GM19239 (cell line): ENCODE measurements at regions not wholly inside any gene's neighbourhood (a gene's known extent, or its start where the extent isn't known, plus 50 kb on each side); places are given as distances from the start of the nearest gene placed in this dataset.
"Not testable (repeated sequence)": the region's sequence is repeated elsewhere in the genome, so short reads cannot be mapped to it uniquely, and the experiment has no call there.

ENCODE experiments used
- DNase-seq: peaks from one replicate; pipeline ENCODE4 v3.0.0; 2011; ENCODE audit warnings: low spot score; ENCODE audit not compliant: insufficient read length
- FAIRE-seq: peaks from 2 replicates; lab custom pipeline; 2011; peaks lifted over from hg19 to GRCh38; lab: Jason Lieb, UNC

GRCh38 chr10:52472406-52473146 lies 158.5 kb downstream of the DKK1 start:
- no peak for DNase-seq
- no peak for FAIRE-seq

GRCh38 chr10:52474265-52474664 lies 160.2 kb downstream of the DKK1 start:
- FAIRE-seq, result no peak
- DNase-seq, result no peak

- FAIRE-seq, result no peak
Measured at GRCh38 chr10:52477305-52477704, 163.2 kb downstream of the DKK1 start.

GRCh38 chr10:52479567-52479966 lies 165.5 kb downstream of the DKK1 start:
- DNase-seq (no peak), FAIRE-seq (no peak)

More at GRCh38 chr10:52477305-52477704, 163.2 kb downstream of the DKK1 start:
- no peak for DNase-seq

- no peak for DNase-seq
- FAIRE-seq, result no peak
Measured at GRCh38 chr10:52481986-52482555, 168.0 kb downstream of the DKK1 start.

- no peak for FAIRE-seq
- DNase-seq, result no peak
Measured at GRCh38 chr10:52483587-52483986, 169.5 kb downstream of the DKK1 start.

- DNase-seq (no peak), FAIRE-seq (no peak)
Measured at GRCh38 chr10:52484206-52485065, 170.4 kb downstream of the DKK1 start.

GRCh38 chr10:52485462-52485861 lies 171.4 kb downstream of the DKK1 start:
- FAIRE-seq (no peak), DNase-seq (no peak)

GRCh38 chr10:52486840-52487611 lies 172.9 kb downstream of the DKK1 start:
- no peak for FAIRE-seq
- DNase-seq, result no peak

GRCh38 chr10:52488606-52489485 lies 174.8 kb downstream of the DKK1 start:
- DNase-seq (no peak), FAIRE-seq (no peak)

GRCh38 chr10:52491246-52491995 lies 177.3 kb downstream of the DKK1 start:
- DNase-seq (no peak), FAIRE-seq (no peak)

GRCh38 chr10:52499281-52499680 lies 185.2 kb downstream of the DKK1 start:
- FAIRE-seq, result no peak
- DNase-seq, result no peak

- FAIRE-seq (no peak), DNase-seq (no peak)
Measured at GRCh38 chr10:52500476-52500875, 186.4 kb downstream of the DKK1 start.

GRCh38 chr10:52502237-52502636 lies 188.2 kb downstream of the DKK1 start:
- FAIRE-seq, result no peak
- DNase-seq, result no peak

GRCh38 chr10:52505341-52505740 lies 191.3 kb downstream of the DKK1 start:
- not testable (repeated sequence) for DNase-seq, FAIRE-seq

GRCh38 chr10:52514481-52514880 lies 200.4 kb downstream of the DKK1 start:
- no peak for DNase-seq
- FAIRE-seq, result no peak

GRCh38 chr10:52517012-52517411 lies 202.9 kb downstream of the DKK1 start:
- FAIRE-seq (no peak), DNase-seq (no peak)

GRCh38 chr10:52523696-52524095 lies 209.6 kb downstream of the DKK1 start:
- DNase-seq, result no peak

GRCh38 chr10:52525761-52526160 lies 211.7 kb downstream of the DKK1 start:
- FAIRE-seq, result peak; percentile 28
- no peak for DNase-seq

More at GRCh38 chr10:52523696-52524095, 209.6 kb downstream of the DKK1 start:
- FAIRE-seq, result no peak
